Mucosa of gallbladder (tissue), 1 donor: ENCODE measurements at regions not wholly inside any gene's neighbourhood (a gene's known extent, or its start where the extent isn't known, plus 50 kb on each side); places are given as distances from the start of the nearest gene placed in this dataset.

Source experiments
- DNase-seq: peaks from one replicate; pipeline ENCODE4 v3.0.0-alpha.2; 2020; ENCODE audit warnings: low spot score
- donor health status: DM: no; HTN: no; CAD: no.

DNA sequence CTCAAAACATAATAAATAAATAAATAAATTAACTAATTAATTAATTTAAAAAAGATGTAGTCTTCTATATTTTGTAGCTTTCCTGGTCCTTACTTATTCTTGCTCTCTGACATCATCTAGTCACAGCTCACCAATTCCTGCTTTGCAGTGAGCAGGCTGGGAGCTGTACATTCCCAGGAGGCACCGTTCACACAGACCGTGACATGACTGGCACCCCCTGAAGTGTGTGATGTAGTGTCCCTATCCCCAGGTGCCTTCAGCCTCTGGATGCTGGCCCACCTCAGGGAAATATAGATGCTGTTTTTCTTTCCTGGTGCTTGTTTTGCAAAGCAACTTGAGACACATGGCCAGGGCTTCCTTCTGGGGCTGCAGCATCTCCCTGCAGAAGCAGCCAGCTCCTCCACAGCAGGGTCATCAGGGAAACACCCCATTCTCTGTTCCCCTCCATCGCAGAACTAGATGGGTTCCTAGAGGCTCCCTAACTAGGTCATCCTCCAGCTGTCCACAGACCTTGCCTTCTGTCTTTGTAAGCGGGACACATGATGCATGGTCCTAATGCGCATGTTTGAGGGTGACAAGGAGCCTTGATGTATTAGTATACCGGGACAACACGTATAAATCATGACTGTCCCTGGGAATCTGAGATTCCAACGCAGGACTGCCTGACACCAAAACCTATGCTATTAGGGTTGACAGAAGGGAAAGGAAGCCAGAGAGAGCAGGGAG, 76.4 kb downstream of the RHOB start:
- no peak for DNase-seq

DNA sequence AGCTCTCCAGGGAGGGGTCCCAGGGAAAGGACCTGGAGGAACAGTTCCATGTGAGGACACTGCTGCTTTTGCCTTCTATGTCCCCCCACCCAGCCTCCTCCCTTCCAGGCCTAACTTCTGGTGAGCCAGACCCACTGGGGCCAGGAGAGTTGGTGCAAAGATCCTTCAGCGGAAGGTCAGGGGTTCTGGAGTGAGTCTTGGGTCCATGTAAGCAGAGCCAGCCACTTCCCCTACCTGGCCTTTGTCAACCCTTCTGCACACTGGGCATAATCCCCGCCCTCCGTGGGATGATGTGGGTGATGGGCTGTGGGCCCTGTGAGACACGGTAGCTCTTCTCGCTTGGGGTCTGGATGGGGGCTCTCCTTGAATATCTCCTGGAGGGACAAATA, 76.9 kb downstream of the RHOB start:
- no peak for DNase-seq

GRCh38 chr2:20524412-20525040, 77.7 kb downstream of the RHOB start:
- DNase-seq: no peak

DNA sequence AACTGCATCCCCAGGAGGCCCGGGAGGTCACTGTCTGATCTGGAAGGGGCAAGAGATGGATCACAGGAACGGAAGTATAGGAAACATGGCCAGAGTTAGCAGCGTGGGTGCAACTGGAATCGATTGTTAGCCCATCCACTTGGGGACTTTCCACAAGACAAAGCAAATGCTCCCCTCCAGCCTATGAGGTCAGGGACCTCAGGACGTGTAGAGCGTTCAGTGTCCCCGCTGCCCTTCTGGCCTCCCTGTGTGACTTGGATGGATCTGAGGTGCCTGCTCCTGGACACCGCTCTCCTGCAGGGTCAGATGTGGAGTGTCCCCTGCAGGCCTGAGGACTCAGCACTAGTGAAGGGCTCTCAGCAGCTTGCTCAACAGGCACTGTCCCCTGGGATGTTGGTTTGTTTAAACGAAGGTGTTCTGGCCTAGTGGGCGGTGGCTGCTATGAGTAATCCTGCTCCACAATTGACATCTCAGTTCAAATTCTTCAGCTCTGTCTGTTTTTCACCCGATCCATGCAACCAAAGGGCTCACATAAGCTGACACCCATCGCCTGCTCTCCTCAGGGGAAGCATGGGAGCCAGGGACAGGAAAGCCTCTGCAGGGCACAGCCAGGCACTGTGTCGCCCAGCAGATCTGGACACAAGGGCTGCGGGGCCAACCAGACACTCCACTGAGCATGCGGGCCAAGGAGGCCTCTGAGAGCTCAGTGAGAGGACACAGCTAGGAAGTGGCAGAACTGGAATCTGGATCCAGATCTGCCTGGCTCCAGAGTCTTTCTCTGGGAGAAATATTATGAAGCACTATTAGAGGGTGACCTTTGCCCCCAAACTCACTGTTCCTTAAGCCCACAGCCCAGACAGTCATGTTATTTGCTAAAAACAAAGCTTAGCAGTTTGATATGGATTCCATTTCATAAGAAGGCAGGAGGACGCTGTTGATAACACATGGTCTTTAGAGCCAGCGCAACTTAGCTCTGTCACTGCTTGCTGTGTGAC, 78.5 kb downstream of the RHOB start:
- no peak for DNase-seq

- DNase-seq: no peak
Observed at GRCh38 chr2:20526160-20526559, 79.3 kb downstream of the RHOB start.

GRCh38 chr2:20526708-20527107, 79.8 kb downstream of the RHOB start:
- DNase-seq: no peak

DNA sequence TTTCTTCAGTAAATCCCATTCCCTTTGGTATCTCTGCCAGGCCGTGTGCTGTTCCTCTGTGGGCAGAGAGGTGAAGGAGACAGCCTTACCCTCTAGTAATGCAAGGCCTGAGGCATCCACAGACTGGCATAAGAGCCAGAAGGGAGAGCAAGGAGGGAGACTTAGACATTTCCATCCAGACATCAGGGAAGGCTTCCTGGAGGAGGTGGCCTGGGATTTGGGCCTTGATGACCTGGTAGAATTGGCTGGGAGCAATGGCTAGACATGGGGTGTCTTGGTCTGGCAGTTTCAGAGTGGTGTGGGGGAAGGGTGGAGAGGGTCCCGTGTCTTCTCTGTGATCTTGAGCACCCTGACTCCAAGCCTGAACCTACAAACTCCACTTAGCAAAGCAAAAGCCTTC, 81.8 kb downstream of the RHOB start:
- no peak for DNase-seq

DNA sequence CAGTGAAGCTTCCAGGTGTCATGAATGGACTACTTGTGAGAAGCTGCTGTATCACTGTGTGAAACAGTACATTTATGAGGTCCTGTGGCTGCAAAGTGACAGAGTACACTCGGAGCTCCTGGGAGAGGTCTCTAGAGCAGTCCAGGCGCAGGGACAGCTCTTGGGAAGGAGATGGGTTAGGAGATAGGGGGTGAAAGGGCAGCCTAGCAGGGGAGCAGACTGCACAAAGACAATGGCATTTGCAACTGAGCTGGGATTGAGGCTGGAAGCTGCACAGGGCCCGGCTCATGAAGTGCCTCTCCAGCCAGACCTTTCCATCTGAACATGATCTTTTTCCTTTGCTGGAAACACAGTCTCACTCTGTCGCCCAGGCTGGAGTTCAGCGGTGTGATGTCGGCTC, 83.6 kb downstream of the RHOB start:
- DNase-seq: no peak

- DNase-seq: no peak
Observed at GRCh38 chr2:20531633-20532262, 84.9 kb downstream of the RHOB start.

GRCh38 chr2:20532634-20533437, 86.0 kb downstream of the RHOB start:
- DNase-seq: no peak

- DNase-seq: no peak
Observed at GRCh38 chr2:20533993-20534622, 87.2 kb downstream of the RHOB start.

DNA sequence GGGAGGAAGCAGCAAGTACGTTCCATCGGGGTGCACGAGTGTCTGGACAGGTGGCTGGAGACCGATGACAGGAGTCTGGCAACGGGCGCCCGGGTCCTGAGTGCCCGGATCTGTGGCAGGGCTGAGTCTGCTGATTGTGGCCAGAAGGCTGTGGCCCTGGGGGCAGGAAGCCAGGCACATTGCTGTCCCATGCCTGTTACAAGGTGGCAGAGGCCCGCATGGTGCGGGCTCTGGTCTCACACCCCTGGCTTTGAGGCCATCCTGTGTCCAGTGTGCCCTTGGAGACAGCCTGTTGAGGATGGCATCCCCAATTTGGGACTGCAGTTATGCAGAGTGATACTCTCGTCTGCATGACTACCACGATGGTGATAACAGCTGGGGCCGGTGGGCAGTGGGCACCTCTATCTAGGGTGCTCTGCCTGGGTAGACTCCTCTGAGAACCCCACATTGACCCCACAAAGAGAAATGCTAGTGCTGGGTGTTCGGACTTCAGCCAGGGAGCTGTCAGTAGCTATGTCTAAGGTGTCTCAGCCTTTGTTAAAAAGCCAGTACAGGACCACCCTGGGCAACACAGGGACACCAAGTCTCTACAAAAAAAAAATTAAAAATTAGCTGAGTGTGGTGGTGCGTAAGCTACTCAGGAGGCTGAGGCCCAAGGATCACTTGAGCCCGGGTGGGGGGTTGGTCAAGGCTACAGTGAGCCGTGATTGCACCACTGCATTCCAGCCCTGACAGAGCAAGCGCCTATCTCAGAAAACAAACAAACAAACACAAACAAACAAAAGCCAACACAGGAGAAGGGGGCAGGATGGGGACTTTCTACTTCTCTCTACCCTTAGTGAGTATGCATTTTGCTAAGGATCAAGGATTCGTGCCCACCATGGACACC, 88.3 kb downstream of the RHOB start:
- DNase-seq: no peak

DNA sequence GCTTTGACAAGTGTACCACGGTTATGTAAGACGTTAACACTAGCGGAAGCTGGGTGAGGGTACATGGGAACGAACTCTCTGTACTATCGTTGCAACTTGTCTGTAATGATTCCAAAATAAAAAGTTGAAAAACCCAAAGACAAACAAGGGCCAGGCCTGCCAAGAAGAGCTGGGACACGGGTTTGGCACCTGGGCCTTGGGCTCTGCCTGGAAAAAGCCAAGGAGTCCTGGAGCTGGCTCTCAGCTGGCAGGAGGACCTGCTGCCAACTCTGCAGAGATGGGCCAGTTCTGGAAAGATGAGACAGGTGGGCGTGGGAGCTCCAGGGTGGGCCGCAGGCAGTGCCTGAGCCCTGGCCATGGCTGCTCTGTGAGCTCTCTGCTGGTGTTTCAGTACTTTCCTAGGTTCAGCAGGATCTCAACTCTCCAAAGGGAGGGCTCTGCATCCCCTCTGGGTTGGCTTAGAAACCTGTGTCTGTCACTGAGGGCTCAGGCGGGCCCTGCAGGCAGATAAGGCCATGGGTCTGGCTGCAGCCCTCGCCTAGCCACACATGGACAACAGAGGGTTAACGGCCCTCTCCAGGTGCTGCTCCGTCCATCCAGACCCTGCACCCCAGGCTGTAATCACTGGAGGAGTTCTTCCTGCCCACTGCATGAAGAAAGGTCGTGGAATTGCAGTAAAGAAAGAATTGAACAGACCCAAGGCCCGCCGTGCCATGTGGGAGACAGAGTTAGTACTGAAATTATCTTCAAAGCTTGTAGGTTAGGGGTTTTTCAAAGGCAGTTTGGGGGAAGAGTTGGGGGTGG, 89.9 kb downstream of the RHOB start:
- DNase-seq: no peak

GRCh38 chr2:20537423-20538307, 90.8 kb downstream of the RHOB start:
- no peak for DNase-seq

DNA sequence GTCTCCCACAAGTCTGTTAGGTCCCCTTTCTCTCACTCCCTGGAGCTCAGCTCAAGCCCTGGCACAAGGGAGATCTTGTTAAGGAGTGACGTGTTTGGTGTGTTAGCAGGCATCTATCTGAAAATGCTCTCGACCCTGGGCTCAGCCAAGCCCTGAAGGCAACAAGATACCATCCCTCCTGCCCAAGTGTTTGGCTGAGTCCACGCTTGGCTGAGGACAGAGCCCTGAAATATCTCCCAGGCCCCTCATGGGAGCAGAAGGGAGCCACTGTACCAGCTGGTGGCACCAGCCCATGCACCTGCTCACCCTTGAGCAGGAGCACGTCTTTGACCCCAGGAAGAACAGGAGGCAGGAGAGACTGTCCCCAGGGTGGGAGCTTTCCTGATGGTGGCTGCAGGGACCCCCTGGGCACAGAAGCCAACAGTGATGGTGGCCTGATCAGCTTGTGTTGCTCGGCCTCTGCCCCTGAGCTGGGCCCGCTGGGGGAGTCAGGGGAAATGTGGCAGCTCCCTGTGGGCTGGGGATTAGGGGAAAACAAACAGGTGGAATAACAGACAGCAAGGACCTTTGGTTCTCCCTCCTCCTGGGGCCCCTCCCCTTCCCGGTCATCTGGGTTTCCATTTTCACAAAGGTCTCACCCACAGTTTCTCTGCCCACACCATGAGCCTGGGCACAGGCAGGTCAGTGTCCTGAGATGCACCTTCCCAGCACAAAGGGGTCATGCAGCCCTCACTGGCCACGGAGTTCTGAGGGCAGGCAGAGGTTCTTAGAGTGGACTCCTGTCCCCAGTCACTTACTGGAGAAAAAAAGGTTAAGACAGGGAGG, 91.6 kb downstream of the RHOB start:
- no peak for DNase-seq

DNA sequence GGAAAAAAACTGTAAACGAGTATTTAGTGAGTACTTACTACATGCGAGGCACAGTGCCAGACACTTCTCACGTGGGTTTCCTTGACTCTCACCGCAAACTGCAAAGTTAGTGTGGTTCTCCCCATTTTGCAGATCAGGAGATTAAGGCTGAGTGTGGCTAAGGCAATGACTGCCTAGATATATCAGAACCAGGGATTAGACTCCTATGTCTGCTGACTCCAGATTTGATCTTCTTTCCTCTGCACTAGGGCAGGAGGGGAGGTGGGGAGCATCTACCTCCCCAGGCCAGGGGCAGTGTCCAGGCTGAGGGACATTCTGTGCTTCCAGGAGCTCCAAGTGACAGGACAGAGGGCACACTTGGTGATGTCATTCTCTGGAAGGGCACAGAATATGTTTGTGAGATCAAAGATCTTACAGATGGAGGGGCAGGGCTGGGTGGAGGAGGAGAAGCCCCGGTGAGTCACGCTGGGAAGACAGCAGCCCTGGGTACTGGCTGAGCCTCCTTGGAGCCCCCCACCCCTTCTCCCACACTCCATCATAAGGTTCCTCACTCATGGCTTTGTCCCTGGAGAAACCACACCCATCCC, 92.4 kb downstream of the RHOB start:
- DNase-seq: no peak
